Transverse colon (tissue), 4 donors: ENCODE measurements at regions not wholly inside any gene's neighbourhood (a gene's known extent, or its start where the extent isn't known, plus 50 kb on each side); places are given as distances from the start of the nearest gene placed in this dataset.

Experiments
- DNase-seq: peaks from one replicate; pipeline ENCODE4 v3.0.0-alpha.2; 2019
- H3K27ac ChIP-seq, 4 donors: fragments of 200-600 bp; sonication (generic); 2 replicates each; pipeline ENCODE4 v1.5.1; 2016 to 2018; ENCODE audit warnings: inconsistent platforms in 4 of 4
- H3K27me3 ChIP-seq: fragments of 200-600 bp; sonication (generic); 2 replicates; pipeline ENCODE4 v1.5.1; 2017; ENCODE audit warnings: inconsistent platforms
- H3K36me3 ChIP-seq, 4 donors: fragments of 200-600 bp; sonication (generic); 2 replicates each; pipeline ENCODE4 v1.5.1; 2017 to 2019; ENCODE audit warnings: inconsistent platforms in 4 of 4
- H3K4me1 ChIP-seq, 4 donors: fragments of 200-600 bp; sonication (generic); 2 replicates each; pipeline ENCODE4 v1.5.1; 2017 to 2020; ENCODE audit warnings: inconsistent platforms in 4 of 4
- H3K4me3 ChIP-seq, 4 donors: fragments of 200-600 bp; sonication (generic); 1 replicate in 1 of 4; 2 replicates in 3 of 4; pipeline versions ENCODE4 v1.5.1 to v1.6.1; 2017 to 2019; ENCODE audit warnings: inconsistent platforms in 4 of 4
- H3K9me3 ChIP-seq, 2 donors: fragments of 200-600 bp; sonication (generic); 2 replicates each; pipeline ENCODE4 v1.5.1; 2017 to 2019; ENCODE audit warnings: inconsistent platforms in 2 of 2
- CTCF ChIP-seq, 5 experiments: fragments of 200-600 bp in 3 of 5; fragments of 450-650 bp in 2 of 5; sonication (generic) in 3 of 5; IDR thresholded peaks; 1 replicate in 2 of 5; 2 replicates in 3 of 5; pipeline ENCODE4 v1.5.1; 2016 to 2017; ENCODE audit warnings: antibody characterized with exemption in 5 of 5, inconsistent platforms in 3 of 5, mild to moderate bottlenecking in 2 of 5, moderate library complexity in 1 of 5
- EP300 ChIP-seq: sonication (generic); formaldehyde crosslinking; IDR thresholded peaks from one replicate; pipeline ENCODE4 v1.6.1; 2017; ENCODE audit warnings: antibody characterized with exemption, low read depth
- POLR2A ChIP-seq: fragments of 450-650 bp; IDR thresholded peaks from one replicate; pipeline ENCODE4 v1.6.1; 2016; ENCODE audit warnings: antibody characterized with exemption, mild to moderate bottlenecking, moderate library complexity
- POLR2AphosphoS5 ChIP-seq, 3 donors: sonication (generic); formaldehyde crosslinking; IDR thresholded peaks; one replicate each; pipeline ENCODE4 v1.6.1; 2016; ENCODE audit warnings: antibody characterized with exemption in 3 of 3
- WGBS, 2 donors: methylation state at CpG; one replicate each; pipeline ENCODE4 v1.1.5; 2018; ENCODE audit warnings: low coverage in 1 of 2; 5-methylcytosine and 5-hydroxymethylcytosine counted together
- in situ Hi-C, 4 donors: fragments of 200-750 bp; cut with MboI; loops; one replicate each; pipeline versions ENCODE4 v1.15.0 to v1.15.1; 2017; ENCODE audit warnings: low sequenced_read_pairs in 3 of 4, low pct_ligation_motif_present in 1 of 4, low pct_unique_long_range_greater_than_20kb in 1 of 4
- intact Hi-C: fragments of 100-400 bp; cut with DNase I; formaldehyde crosslinking; loops from one replicate; pipeline ENCODE4 v1.15.1; 2023; ENCODE audit warnings: low total_unique reads

DNA sequence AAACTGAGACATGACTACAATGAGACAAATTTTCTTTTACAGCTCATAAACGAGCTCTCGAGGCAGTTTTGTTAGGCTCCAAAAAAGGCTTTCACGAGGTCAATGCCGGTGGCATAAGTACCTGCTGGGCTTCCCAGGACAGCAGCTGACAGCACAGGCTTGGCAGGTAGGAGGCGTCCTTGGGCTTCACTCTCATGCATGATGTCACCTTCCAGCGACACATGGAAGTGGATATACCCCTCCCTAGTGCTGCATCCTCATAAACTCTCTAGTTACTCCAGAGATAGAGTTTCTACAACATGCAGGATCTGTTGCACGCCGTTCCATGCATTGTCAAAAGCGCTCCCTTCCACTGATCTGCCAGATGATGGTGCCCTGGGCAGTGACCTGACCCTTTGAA, 112.5 kb upstream of the PAXBP1 start:
- Histone ChIP-seq H3K36me3 (no peaks in the 10 kb centered on the region), H3K9me3 (no peaks in the 10 kb centered on the region), H3K4me1 (no peaks in the 10 kb centered on the region), H3K27me3 (no peaks in the 10 kb centered on the region), H3K27ac (no peak overlapping the region), H3K4me3 (no peak overlapping the region)
- no peak for TF ChIP-seq POLR2AphosphoS5 (IDR thresholded peaks at IDR 0.05)
- TF ChIP-seq POLR2A = no peak
- TF ChIP-seq CTCF (IDR thresholded peaks at IDR 0.05) = no peak
- no peak for TF ChIP-seq EP300
- intact Hi-C loops (no loop called here), in situ Hi-C loops (no loop called here)
- 76% methylated on average over 9 of the region's 9 CpGs; no CpG with 5 or more reads in 1 of the 2 donors for WGBS, 2 donors
- DNase-seq = no peak

DNA sequence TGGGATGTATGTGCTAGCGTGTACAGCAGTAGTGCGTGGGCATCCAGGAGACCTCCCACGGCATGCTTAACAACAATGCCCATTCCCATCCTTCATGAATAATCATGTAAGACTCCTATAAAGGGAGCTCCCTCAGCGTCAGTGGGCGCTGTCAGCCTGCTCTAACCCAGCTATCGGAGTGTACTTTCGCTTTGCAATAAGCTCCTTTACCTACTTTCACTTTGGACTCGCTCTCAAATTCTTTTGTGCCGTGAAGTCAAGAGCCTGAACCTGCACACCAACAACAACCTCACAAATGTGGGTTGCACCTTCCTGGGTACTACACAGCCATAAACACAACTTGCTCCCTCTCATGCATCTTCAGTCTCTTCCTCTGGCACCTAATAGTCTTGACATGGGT, 114.8 kb upstream of the PAXBP1 start:
- Histone ChIP-seq H3K36me3 (no peaks in the 10 kb centered on the region), H3K4me1 (no peaks in the 10 kb centered on the region), H3K27ac (no peak overlapping the region), H3K9me3 (no peaks in the 10 kb centered on the region), H3K4me3 (peak overlapping the region in 1 of 4 donors; percentile 16), H3K27me3 (no peaks in the 10 kb centered on the region)
- whole genome bisulfite sequencing, 2 donors = 66 to 93% methylated on average over 8 to 9 of the region's 9 CpGs
- DNase-seq = no peak
- intact Hi-C loops (no loop called here), in situ Hi-C loops (no loop called here)
- TF ChIP-seq POLR2AphosphoS5 (IDR thresholded peaks at IDR 0.05) = no peak
- TF ChIP-seq CTCF (IDR thresholded peaks at IDR 0.05) = no peak
- no peak for TF ChIP-seq EP300
- TF ChIP-seq POLR2A = no peak

- in situ Hi-C loops (no loop called here), intact Hi-C loops (no loop called here)
- Histone ChIP-seq H3K9me3 (no peaks in the 10 kb centered on the region), H3K27ac (no peak overlapping the region), H3K4me3 (no peak overlapping the region), H3K36me3 (no peaks in the 10 kb centered on the region), H3K27me3 (no peaks in the 10 kb centered on the region), H3K4me1 (no peaks in the 10 kb centered on the region)
- 53% methylated on average over 1 of the region's 1 CpG; no CpG with 5 or more reads in 1 of the 2 donors for WGBS, 2 donors
- DNase-seq = no peak
- TF ChIP-seq POLR2A (no peak), POLR2AphosphoS5 (IDR thresholded peaks at IDR 0.05) (no peak)
Observed at GRCh38 chr21:32887026-32887425, 115.5 kb upstream of the PAXBP1 start.

- 63 to 74% methylated on average over 2 to 3 of the region's 3 CpGs for WGBS, 2 donors
Observed at GRCh38 chr21:32888971-32889370, 117.4 kb upstream of the PAXBP1 start.

More at GRCh38 chr21:32888971-32889370, 117.4 kb upstream of the PAXBP1 start:
- Histone ChIP-seq H3K27me3 (peaks cover 7% of the 10 kb centered on the region), H3K4me3 (no peak overlapping the region), H3K27ac (no peak overlapping the region), H3K9me3 (no peaks in the 10 kb centered on the region), H3K36me3 (no peaks in the 10 kb centered on the region), H3K4me1 (no peaks in the 10 kb centered on the region)
- intact Hi-C loops = no loop called here
- in situ Hi-C loops = no loop called here
- no peak for TF ChIP-seq POLR2AphosphoS5 (IDR thresholded peaks at IDR 0.05)
- no peak for TF ChIP-seq CTCF (IDR thresholded peaks at IDR 0.05)
- no peak for TF ChIP-seq EP300
- TF ChIP-seq POLR2A = no peak
- no peak for DNase-seq
